ENCODE measurements at regions not wholly inside any gene's neighbourhood (a gene's known extent, or its start where the extent isn't known, plus 50 kb on each side); places are given as distances from the start of the nearest gene placed in this dataset.
"Not testable (repeated sequence)": the region's sequence is repeated elsewhere in the genome, so short reads cannot be mapped to it uniquely, and the experiment has no call there.

GRCh38 chr17:16853661-16854320, 118.1 kb downstream of the TNFRSF13B start:
- no peaks in the 10 kb centered on the region for H3K79me1 ChIP-seq (ENCODE audit: insufficient read depth, low read depth, low read length, poor library complexity, severe bottlenecking)
- no peaks in the 10 kb centered on the region for H3K9me3 ChIP-seq (ENCODE audit: control insufficient read depth, low read depth, low read length)
- H2BK15ac ChIP-seq (ENCODE audit: low read depth, low read length), result no peak overlapping the region
- no peak overlapping the region for H2BK20ac ChIP-seq (ENCODE audit: low read depth, low read length, poor library complexity, severe bottlenecking)
- no peak overlapping the region for H3K4me2 ChIP-seq (ENCODE audit: insufficient read depth, insufficient read length, low read length)
- no peak overlapping the region for H3K9ac ChIP-seq (ENCODE audit: extremely low read depth, insufficient read length, low read length)
- no peak for TF ChIP-seq CTCF (conservative IDR thresholded peaks at IDR 0.05)
- H4K8ac ChIP-seq (replicated peaks; ENCODE audit: insufficient read length, low read depth, low read length), result no peak overlapping the region
- H3K27ac ChIP-seq (ENCODE audit: insufficient read length, low read depth, low read length), result no peak overlapping the region
- peaks cover 2% of the 10 kb centered on the region for H3K27me3 Mint-ChIP-seq (ENCODE audit: low read depth)
- no CpG with 5 or more reads among the region's 30 CpGs for WGBS (ENCODE audit: extremely low coverage, insufficient read length, low lambda C conversion rate)
- no peak overlapping the region for H3K56ac ChIP-seq (ENCODE audit: insufficient read length, low read depth, low read length)
- H3K4me1 Mint-ChIP-seq, result peaks cover 8 to 13% of the 10 kb centered on the region in 2 experiments
- no peak overlapping the region for H3K14ac ChIP-seq (ENCODE audit: insufficient read depth, low read length)
- no peak for DNase-seq
- H3K27ac Mint-ChIP-seq, result no peak overlapping the region
- no peak overlapping the region for H2BK12ac ChIP-seq (ENCODE audit: insufficient read length, low read depth, low read length)
- H3T11ph ChIP-seq (ENCODE audit: low read length), result no peak overlapping the region
- H3K18ac ChIP-seq (ENCODE audit: insufficient read length, low read depth, low read length), result no peak overlapping the region
- no peaks in the 10 kb centered on the region for H3K27me3 ChIP-seq (ENCODE audit: insufficient read depth, low read length)
- no peaks in the 10 kb centered on the region for H3K4me1 ChIP-seq (ENCODE audit: insufficient read depth, low read length)
- H2AFZ ChIP-seq (ENCODE audit: low read length), result no peak overlapping the region
- no peaks in the 10 kb centered on the region for H4K20me1 ChIP-seq (ENCODE audit: control insufficient read depth, insufficient read depth, insufficient read length)
- no peaks in the 10 kb centered on the region for H3K23me2 ChIP-seq (ENCODE audit: insufficient read length, low read depth, low read length, poor library complexity, severe bottlenecking)
- H3K4me3 Mint-ChIP-seq, result no peak overlapping the region
- H3K4ac ChIP-seq (ENCODE audit: low read depth, low read length), result no peak overlapping the region
- no peaks in the 10 kb centered on the region for H3K36me3 Mint-ChIP-seq (ENCODE audit: insufficient read depth in 1 of 3, low read depth in 3 of 3)
- no peaks in the 10 kb centered on the region for H3K9me3 Mint-ChIP-seq
- H4K5ac ChIP-seq (ENCODE audit: insufficient read length, low read depth, low read length), result no peak overlapping the region
- H2BK120ac ChIP-seq (ENCODE audit: low read depth, low read length, poor library complexity, severe bottlenecking), result no peak overlapping the region
- H3K79me2 ChIP-seq (ENCODE audit: insufficient read depth, low read length), result no peaks in the 10 kb centered on the region
- H4K91ac ChIP-seq (ENCODE audit: insufficient read length, low read depth, low read length), result no peak overlapping the region
- H3K23ac ChIP-seq (ENCODE audit: insufficient read length, low read depth, low read length), result no peak overlapping the region
- H2AK5ac ChIP-seq (ENCODE audit: insufficient read length, low read length), result no peak overlapping the region
- no peak overlapping the region for H2BK5ac ChIP-seq (ENCODE audit: insufficient read length, low read length)

GRCh38 chr17:16849861-16850260, 122.1 kb downstream of the TNFRSF13B start:
- not testable (repeated sequence) for H2BK5ac ChIP-seq (ENCODE audit: insufficient read length, low read length); H4K20me1 ChIP-seq (ENCODE audit: control insufficient read depth, insufficient read depth, insufficient read length); H3K79me2 ChIP-seq (ENCODE audit: insufficient read depth, low read length); H2BK15ac ChIP-seq (ENCODE audit: low read depth, low read length); DNase-seq; H2BK20ac ChIP-seq (ENCODE audit: low read depth, low read length, poor library complexity, severe bottlenecking); H3K23me2 ChIP-seq (ENCODE audit: insufficient read length, low read depth, low read length, poor library complexity, severe bottlenecking); H2BK12ac ChIP-seq (ENCODE audit: insufficient read length, low read depth, low read length); H2AFZ ChIP-seq (ENCODE audit: low read length); H3K79me1 ChIP-seq (ENCODE audit: insufficient read depth, low read depth, low read length, poor library complexity, severe bottlenecking); H3K9me3 Mint-ChIP-seq; H4K91ac ChIP-seq (ENCODE audit: insufficient read length, low read depth, low read length); H3K4ac ChIP-seq (ENCODE audit: low read depth, low read length); H3K23ac ChIP-seq (ENCODE audit: insufficient read length, low read depth, low read length); H3K18ac ChIP-seq (ENCODE audit: insufficient read length, low read depth, low read length); H2AK5ac ChIP-seq (ENCODE audit: insufficient read length, low read length); H3K4me2 ChIP-seq (ENCODE audit: insufficient read depth, insufficient read length, low read length); H3K27ac ChIP-seq (ENCODE audit: insufficient read length, low read depth, low read length); H3K9me3 ChIP-seq (ENCODE audit: control insufficient read depth, low read depth, low read length); H3K27me3 Mint-ChIP-seq (ENCODE audit: low read depth); H3K9ac ChIP-seq (ENCODE audit: extremely low read depth, insufficient read length, low read length); H3K27ac Mint-ChIP-seq; H3K4me1 Mint-ChIP-seq; H4K5ac ChIP-seq (ENCODE audit: insufficient read length, low read depth, low read length); H3K4me3 Mint-ChIP-seq; H4K8ac ChIP-seq (replicated peaks; ENCODE audit: insufficient read length, low read depth, low read length); H2BK120ac ChIP-seq (ENCODE audit: low read depth, low read length, poor library complexity, severe bottlenecking); H3K56ac ChIP-seq (ENCODE audit: insufficient read length, low read depth, low read length); H3K36me3 Mint-ChIP-seq (ENCODE audit: insufficient read depth in 1 of 3, low read depth in 3 of 3); H3K14ac ChIP-seq (ENCODE audit: insufficient read depth, low read length); H3K27me3 ChIP-seq (ENCODE audit: insufficient read depth, low read length); H3K4me1 ChIP-seq (ENCODE audit: insufficient read depth, low read length); H3T11ph ChIP-seq (ENCODE audit: low read length)
- WGBS (ENCODE audit: extremely low coverage, insufficient read length, low lambda C conversion rate), result no CpG with 5 or more reads among the region's 7 CpGs

Measured in H9 (cell line).